HG03521 (cell line): ENCODE measurements at regions not wholly inside any gene's neighbourhood (a gene's known extent, or its start where the extent isn't known, plus 50 kb on each side); places are given as distances from the start of the nearest gene placed in this dataset.
"Not testable (repeated sequence)": the region's sequence is repeated elsewhere in the genome, so short reads cannot be mapped to it uniquely, and the experiment has no call there.

Source experiments
- ATAC-seq: cut with Tn5 transposase; IDR thresholded peaks from one replicate; pipeline ENCODE4 v1.9.1; 2021; ENCODE audit warnings: mild to moderate bottlenecking, moderate library complexity; ENCODE audit not compliant: unreplicated experiment

DNA sequence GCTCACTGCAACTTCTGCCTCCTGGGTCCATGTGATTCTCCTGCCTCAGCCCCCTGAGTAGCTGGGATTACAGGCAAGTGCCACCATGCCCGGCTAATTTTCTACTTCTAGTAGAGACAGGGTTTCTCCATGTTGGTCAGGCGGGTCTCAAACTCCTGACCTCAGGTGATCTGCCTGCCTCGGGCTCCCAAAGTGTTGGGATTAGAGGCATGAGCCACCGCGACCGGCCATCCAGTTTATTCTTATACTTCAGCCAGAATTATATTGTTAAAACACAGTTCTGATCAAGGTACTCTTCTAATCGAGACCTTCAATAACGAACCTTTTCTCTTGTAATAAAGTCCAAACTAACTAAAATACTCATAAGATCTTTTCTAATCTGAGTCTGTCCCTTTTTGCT, 119.6 kb upstream of the FAR2 start:
- not testable (repeated sequence) for ATAC-seq

DNA sequence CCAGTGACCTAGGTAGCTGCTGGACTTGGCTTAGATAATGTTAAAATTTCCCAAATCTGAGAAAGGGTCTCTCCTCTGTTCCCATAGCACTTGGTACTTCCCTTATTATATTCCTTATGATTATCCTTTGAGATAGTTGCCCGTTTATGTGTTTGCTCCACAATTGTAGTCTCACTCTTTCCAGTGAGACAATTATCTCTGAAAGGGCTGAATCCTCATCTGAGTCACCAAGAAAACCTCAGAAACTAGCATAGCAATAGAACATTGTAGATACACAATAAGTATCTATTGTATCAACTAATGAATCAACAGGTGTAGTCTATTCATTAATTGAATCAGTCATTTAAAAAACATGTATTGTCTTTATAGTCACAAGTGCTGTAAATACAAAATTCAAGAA, 119.1 kb upstream of the FAR2 start:
- ATAC-seq, result no peak

DNA sequence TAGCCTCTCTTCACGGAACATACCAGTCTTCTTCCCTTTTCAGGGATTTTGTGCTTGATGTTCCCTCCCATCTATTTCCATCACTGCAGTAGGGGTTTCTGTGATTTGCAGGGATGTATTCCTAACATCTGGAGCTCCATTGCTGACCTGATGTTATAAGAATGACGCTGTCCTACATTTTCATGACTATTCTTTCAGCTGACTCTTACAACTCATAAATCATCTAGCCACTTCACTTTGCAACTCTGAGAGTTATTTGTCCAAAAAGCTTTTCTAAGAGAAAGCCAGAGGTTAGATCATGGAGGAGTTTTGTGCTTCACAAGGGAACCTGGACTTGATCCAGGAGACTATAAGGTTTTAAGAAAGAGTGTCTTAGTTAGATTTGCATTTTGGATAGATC, 116.6 kb upstream of the FAR2 start:
- ATAC-seq, result no peak

DNA sequence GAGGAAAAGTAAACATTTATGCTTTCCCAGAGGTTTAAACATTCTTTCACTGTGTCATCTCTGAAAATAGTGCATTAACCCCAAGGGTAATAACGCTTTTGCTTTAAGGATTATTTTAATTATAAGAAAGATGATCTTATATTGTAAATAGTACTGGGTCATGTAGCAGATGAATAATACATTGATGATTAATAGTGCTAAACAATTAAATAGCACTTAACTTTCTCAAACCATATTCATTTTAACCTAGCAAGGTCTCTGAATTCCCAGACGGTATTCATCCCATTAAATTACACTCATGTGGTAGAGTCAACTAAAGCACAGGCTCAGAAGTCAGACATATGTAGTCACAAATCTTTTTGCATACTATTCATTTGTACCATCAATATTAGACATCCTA, 115.6 kb upstream of the FAR2 start:
- no peak for ATAC-seq

DNA sequence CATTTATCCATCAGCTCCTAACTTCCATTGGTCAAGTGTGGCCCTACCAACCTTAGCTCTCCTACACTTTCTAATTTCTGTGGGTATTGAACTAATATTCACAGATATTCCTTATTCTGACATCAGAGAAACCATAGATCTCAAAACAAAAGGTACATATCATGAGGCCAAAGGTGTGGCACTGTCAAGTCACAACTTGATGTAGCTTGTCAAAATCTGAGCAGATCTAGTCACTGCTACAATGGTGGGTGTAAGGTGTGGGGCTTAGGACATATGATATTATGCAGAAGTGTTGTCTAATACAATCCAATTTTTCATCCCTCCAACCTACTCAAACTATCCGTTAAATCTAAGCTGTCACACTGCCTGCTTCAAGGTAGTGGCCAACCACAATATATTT, 114.0 kb upstream of the FAR2 start:
- ATAC-seq, result no peak

DNA sequence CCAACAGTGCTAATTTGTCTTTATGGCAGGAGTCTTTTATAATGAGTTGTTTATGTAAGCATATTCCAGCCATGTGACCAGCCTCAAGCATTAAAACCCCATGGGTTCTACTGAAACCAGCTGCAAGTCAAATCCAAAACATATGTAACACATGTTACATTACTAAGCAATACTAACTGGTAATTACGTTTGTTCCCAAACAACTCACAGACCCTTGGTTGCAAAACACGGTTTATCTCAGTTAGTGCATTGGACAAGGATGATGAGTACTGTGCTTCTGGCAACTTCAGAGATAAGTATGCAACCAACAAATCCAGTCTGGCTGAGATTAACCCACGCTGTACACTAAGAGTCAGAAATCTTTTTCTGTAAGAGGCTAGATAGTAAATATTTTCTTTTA, 110.1 kb upstream of the FAR2 start:
- ATAC-seq, result no peak

DNA sequence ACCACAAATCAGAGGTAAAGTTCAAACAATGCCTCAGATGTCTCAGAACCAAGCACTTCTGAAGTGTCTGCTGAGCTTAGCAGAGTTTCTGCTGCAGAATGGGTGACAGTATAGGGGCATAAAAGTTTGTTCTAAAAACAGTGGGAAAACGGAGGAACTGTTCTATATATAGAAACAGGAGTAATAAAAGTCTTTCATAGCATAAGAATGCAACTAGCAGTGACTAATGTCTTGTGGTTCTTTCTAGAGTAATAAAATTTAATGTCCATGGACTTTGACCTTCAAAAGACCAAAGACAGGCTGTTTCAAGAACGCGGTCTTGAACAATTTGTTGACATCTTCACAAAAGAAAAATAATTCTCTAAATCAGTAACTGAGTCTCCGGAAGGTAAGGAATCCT, 107.5 kb upstream of the FAR2 start:
- no peak for ATAC-seq

DNA sequence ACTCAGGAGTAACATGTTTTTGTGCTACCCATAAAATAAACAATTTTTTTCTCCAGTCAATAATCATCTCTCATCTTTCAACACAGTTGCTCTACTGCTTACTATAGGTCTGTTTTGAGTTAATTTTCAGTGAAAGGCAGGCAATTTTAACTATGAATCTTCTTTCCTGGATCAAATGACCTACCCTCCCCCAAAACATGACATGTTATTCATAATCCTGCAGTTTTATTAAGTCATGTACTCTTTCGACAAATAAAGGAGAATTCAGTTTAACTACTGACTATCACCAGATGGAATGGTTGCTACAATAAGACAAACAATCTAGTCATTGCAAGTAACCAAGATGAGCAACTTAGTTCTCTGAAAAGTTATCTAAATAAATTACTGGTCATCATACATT, 106.0 kb upstream of the FAR2 start:
- ATAC-seq, result no peak

DNA sequence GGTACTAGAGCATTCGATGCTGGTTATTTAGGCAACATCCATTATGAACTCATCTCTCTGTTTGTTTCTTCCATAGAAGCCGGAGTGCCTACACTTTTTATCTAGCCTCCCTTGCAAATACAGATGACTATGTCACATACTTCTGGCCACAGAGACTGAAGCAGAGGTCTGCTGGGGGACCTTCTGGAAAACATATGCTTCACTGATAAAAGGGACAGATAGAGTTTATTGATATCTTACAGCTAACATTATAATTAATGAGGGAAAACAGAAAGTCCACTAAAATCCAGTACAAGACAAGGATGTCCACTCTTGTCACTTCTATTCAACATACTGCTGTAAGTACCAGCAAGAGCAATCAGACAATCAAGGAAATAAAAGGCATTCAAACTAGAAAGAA, 104.3 kb upstream of the FAR2 start:
- ATAC-seq, result no peak

DNA sequence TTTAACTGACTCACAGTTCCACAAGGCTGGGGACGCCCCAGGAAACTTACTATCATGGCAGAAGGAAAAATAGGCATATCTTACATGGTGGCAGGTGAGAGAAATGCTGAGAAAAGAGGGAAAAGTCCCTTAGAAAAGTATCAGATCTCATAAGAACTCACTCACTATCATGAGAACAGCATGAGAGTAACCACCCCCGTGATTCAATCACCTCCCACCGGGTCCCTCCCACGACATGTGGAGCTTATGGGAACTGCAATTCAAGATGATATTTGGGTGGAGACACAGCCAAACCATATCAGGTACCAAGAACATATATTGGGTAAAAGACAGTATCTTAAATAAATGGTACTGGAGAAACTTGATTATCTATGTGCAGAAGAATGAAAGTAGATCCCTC, 100.3 kb upstream of the FAR2 start:
- ATAC-seq, result no peak

DNA sequence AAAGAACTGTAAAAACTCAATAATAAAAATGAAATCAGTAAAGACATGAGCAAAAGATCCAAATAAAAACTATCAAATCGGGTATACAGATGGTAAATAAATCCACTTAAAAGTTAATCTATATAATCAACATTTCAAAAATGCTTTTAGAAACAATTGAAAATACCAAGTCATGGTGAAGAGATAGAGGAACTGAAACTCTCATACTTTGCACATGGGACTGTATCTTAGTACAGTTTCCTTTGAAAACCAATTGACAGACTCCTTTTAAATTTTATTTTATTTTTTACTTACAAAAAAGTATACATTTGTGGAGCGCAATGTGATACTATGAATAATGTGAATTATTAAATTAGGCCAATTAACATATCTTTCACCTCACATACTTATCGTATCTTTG, 98.6 kb upstream of the FAR2 start:
- ATAC-seq, result peak; percentile 91

DNA sequence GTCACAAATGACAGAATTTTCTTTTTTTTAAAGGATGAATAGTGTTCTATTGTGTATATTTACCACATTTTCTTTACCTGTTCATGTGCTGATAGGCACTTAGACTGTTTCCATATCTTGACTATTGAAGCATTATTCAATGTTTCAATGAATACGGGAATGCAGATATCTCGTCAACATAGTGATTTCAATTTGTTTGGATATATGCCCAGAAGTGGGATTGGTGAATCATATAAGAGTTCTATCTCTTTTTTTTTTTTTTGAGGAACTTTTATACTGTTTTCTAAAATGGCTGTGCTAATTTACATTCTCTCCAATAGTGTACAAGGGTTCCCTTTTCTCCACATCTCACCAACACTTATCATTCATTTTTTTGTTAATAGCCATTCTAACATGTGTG, 97.9 kb upstream of the FAR2 start:
- no peak for ATAC-seq

DNA sequence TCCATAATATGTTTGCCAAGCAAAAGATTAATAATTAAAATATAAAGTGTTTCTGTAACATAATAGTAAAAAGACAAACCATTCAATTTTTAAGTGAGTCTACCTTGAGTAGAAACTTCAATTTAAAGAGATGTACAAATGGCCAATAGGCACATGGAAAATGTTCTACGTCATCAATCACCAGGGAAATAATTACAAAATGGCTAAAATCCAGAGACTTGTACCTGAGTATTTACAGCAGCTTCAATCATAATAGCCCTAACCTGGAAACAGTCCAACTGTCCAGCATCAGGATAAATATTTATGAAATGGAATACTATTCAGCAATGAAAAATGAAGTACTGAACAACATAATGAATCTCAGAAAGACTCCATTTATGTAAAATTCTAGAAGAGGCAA, 95.5 kb upstream of the FAR2 start:
- ATAC-seq, result no peak

DNA sequence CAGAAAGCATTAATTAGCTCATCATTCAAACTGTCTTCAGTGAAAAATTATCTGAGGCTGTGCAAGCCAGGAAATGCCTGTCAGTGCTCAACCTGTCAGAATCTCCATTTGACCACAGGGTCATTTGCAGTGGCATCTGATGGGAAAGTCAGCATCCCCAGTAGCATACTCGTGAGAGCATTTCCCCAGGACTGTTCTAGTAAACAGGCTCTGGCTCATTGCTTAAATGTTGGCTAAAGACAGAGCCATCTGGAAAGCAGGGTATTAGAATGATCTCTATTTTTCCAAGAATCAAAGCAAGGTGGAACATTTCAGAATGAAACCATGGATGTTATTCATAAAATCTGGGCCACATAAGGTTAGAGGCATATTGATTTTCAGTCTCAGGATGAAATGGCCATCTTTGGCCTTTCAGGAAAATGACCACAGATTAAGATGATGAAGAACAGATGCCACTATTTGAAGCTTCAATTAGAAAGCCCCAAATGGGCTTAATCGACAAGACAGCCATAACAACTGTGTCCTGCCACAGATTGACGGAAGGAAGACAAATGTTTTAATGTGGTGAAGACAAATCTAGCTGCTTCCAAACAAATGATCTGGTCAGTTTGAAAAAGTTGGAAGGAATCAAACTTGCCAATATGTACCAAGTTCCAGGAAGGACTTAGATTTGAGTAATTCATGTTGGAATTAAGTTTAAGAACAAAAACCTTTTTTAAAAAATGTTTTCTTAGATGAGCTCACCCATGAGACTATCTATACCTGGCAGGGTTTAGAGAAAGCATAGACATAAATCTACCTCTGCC, 94.0 kb upstream of the FAR2 start:
- ATAC-seq, result no peak

DNA sequence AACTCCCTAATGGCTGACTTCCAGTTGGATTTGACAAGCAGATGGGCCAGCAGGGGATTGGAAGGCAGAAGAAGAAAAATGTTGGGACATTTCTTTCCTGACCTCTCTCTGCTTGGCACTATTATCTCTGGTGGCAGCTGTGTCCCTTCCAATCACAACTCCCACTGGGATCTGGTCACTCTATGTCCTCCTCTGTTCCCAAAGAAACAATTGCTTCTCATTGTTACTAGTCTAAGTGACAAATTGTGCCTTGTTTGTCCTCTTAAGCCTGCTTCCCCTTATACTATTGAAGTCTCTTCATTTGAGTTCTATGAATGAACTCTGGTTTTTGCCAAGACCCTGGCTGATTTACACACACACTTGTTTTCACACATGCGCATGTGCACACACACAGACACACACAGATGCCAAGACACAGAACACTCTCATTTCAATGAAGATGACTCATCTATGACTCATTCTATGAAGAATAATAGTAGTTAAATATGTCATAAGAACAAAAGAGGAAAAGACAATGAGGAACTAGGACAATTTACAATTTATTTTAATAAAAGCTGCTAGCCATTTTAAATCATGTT, 83.0 kb upstream of the FAR2 start:
- no peak for ATAC-seq

DNA sequence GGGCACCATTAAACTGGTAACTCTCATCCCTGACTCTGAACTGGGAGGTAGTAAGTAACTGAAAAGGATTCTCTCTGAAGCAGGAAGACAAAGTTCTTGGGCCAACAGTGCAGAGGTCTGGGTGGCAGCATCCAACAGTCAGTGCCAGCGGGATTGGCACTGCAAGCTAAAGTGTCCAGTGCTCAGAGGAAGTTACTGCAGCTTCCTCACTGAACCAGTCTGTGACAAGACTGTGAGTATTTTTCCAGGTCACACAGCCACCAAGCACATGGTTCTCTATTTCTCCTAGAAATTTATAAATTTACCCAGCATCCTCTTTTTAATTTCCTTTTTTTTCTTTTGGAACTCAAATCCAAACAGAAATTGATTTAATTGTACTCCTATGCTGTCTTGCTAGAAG, 81.6 kb upstream of the FAR2 start:
- ATAC-seq, result no peak

DNA sequence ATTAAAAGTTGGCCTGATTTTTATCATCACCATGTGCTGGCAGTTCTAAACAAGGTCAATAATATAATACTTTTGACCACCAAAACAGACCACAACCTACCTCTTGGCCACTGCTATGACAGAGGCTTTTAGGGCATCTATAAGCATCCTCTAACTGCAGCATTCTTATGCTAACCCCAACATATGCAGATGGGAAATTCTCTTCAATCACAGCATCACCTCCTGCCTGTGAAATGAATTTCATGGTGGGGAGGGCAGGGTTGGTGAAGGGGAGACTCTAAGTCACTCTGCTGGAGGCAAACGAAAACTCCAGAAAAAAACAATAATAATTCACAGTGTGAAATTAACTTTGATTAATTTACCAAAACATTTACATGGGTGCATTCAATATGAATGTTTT, 78.8 kb upstream of the FAR2 start:
- no peak for ATAC-seq

DNA sequence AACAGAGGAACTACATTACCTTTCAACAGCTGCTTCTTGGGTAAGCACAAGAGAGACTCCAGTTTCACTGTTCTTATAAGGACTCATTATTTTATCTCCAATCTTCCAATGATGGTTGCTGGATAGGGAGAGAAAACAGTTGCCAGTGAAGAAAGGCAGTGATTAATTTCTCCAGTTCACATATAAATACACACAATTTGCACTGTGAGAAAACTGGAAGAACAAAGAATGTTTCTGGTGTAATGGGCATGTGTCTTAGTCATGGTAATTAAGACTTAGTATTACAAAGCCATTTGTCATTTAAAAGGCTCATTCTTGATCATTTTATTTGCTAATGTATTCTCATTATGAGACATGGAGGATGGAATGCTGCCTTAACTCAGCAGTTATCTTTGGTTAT, 78.0 kb upstream of the FAR2 start:
- no peak for ATAC-seq

DNA sequence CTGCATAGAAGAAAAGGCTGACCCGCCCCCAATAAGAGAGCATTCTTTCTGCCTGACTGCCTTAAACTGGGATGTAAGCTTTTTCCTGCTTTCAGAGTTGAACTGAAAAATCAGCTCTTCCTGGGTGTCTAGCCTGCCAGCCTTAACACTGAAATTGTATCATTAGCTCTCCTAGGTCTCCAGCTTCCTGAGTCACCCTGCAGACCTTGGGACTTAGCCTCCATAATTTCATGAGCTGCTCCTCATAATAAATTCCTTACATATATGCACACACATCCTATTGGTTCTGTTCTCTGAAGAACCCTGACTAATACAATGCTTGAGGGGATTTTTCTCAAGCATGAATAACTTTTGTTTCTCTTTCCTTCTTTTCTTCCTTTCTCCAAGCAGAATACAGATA, 76.4 kb upstream of the FAR2 start:
- no peak for ATAC-seq

DNA sequence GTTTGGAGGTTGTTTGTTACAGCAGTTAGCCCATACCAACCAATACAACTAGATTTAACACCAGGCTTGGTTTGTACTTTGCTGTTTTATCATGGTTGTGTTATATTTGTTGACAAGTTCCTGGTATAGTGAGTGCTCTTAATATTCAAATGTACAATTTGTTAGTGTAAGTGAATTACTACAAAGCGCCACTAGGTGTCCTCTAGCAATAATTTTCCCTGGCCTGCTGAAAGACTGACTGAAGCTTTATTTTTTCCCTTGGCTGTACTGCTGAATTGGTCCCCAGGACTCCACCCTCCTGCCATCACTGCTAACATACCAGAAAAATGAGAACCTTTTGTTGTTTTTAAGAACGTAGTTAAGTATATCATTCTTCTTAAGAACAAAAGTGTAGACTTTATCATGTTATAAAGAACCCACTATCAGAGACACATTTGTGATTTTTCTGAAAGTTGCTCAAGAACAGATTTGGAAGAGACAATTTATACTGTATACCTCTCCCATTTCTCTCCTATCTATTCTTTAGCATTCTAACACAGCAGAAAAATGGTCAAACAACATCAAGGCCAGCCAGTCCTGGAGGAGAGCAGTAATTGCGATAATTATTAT, 75.3 kb upstream of the FAR2 start:
- peak; percentile 78 for ATAC-seq

DNA sequence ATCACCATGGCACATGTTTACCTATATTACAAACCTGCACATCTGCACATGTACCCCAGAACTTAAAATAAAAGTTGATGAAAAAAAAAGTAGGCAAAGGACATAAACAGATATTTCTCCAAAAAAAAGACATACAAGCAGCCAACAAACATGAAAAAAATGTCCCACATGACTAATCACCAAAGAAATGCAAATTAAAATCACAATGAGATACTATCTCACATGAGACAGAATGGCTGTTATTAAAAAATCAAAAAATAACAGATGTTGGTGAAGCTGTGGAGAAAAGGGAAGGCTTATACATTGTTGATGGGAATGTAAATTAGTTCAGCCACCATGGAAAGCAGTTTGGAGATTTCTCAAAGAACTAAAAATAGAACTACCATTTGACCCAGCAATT, 68.0 kb upstream of the FAR2 start:
- no peak for ATAC-seq

DNA sequence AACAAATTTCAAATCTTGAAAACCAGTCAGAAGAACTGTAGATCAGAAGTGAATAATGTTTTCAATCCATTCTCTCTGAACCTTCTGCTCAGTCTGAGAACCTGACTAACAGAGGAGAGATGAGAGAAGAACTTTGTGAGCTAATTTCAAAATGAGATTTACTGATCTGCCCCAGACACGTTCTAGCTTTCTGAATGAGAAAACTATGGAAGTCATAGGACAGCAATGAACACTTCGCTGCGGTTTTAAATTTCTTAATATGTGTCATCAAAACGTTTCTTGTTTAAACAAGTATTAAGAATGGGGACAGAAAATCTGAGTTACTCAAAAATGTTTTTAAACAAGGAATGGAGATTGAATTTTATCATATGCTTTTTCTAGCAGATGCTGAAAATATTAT, 66.6 kb upstream of the FAR2 start:
- no peak for ATAC-seq
